SU-DHL-6 (cell line): ENCODE measurements at regions not wholly inside any gene's neighbourhood (a gene's known extent, or its start where the extent isn't known, plus 50 kb on each side); places are given as distances from the start of the nearest gene placed in this dataset.

Source experiments
- H2AFZ ChIP-seq: fragments of 200-600 bp; sonication (generic); 2 replicates; pipeline ENCODE4 v1.6.1; 2014; ENCODE audit warnings: low read depth, mild to moderate bottlenecking, moderate library complexity, mixed read lengths, antibody characterized with exemption, low read length; ENCODE audit not compliant: severe bottlenecking
- H3F3A ChIP-seq: fragments of 200-600 bp; shearing (Covaris generic); 2 replicates; pipeline ENCODE4 v1.6.0; 2016; ENCODE audit warnings: antibody characterized with exemption, mild to moderate bottlenecking; ENCODE audit not compliant: insufficient read depth
- H3K27ac ChIP-seq: fragments of 200-600 bp; sonication (generic); 2 replicates; pipeline ENCODE4 v1.5.1; 2016; ENCODE audit warnings: low read depth, mild to moderate bottlenecking, low read length, moderate library complexity, mixed read lengths
- H3K27me3 ChIP-seq: fragments of 200-600 bp; sonication (generic), shearing (Covaris generic); 2 replicates; pipeline ENCODE4 v1.6.0; 2014; ENCODE audit warnings: mild to moderate bottlenecking, low read length
- H3K36me3 ChIP-seq: fragments of 200-600 bp; sonication (generic); 2 replicates; pipeline ENCODE4 v1.6.1; 2014; ENCODE audit warnings: mild to moderate bottlenecking, low read length, mixed read lengths
- H3K4me2 ChIP-seq: fragments of 300-600, 200-600 bp; shearing (Covaris generic), sonication (generic); 2 replicates; pipeline ENCODE4 v1.6.0; 2014; ENCODE audit warnings: low read length, low read depth, mild to moderate bottlenecking; ENCODE audit not compliant: poor library complexity, severe bottlenecking
- H3K4me3 ChIP-seq: fragments of 200-600 bp; sonication (generic); 2 replicates; pipeline ENCODE4 v1.5.1; 2014; ENCODE audit warnings: antibody characterized with exemption, low read length, mild to moderate bottlenecking, mixed read lengths; ENCODE audit not compliant: insufficient read depth, poor library complexity, severe bottlenecking
- H3K79me2 ChIP-seq: fragments of 200-600 bp; sonication (generic); 2 replicates; pipeline ENCODE4 v1.6.1; 2014; ENCODE audit warnings: mild to moderate bottlenecking, low read length, moderate library complexity; ENCODE audit not compliant: insufficient read depth
- H3K9ac ChIP-seq: fragments of 200-600 bp; sonication (generic); 2 replicates; pipeline ENCODE4 v1.7.0; 2014; ENCODE audit warnings: mild to moderate bottlenecking, low read length
- H3K9me2 ChIP-seq: fragments of 200-600 bp; sonication (generic); replicated peaks from 2 replicates; pipeline ENCODE4 v1.6.1; 2014; ENCODE audit warnings: low read length; ENCODE audit not compliant: insufficient read depth
- H3K9me3 ChIP-seq: fragments of 200-600 bp; sonication (generic); 2 replicates; pipeline ENCODE4 v1.6.1; 2014; ENCODE audit warnings: low read length, mixed read lengths; ENCODE audit not compliant: insufficient read depth
- H4K20me1 ChIP-seq: fragments of 200-600 bp; sonication (generic); 2 replicates; pipeline ENCODE4 v1.6.1; 2014; ENCODE audit warnings: low read depth, mild to moderate bottlenecking, antibody characterized with exemption, low read length, moderate library complexity, mixed read lengths
- CTCF ChIP-seq: fragments of 200-600 bp; sonication (generic); IDR thresholded peaks from one replicate; pipeline ENCODE4 v1.5.1; 2017; ENCODE audit warnings: antibody characterized with exemption, mild to moderate bottlenecking, low read length, moderate library complexity; ENCODE audit not compliant: insufficient read depth, poor library complexity, severe bottlenecking
- EZH2phosphoT487 ChIP-seq: fragments of 200-600 bp; sonication (generic), shearing (Covaris generic); conservative IDR thresholded peaks from 2 replicates; pipeline ENCODE4 v1.6.1; 2018; ENCODE audit warnings: mild to moderate bottlenecking, antibody characterized with exemption, low read length, moderate library complexity, mixed read lengths

GRCh38 chr18:72171596-72171995 is 372.5 kb downstream of the CBLN2 start:
- no peak for TF ChIP-seq CTCF
- TF ChIP-seq EZH2phosphoT487: no peak
- Histone ChIP-seq H3K9ac (no peak overlapping the region), H2AFZ (peak overlapping the region; percentile 28), H3K27me3 (no peaks in the 10 kb centered on the region), H3K4me3 (no peak overlapping the region), H4K20me1 (no peaks in the 10 kb centered on the region), H3K79me2 (no peaks in the 10 kb centered on the region), H3K27ac (no peak overlapping the region), H3F3A (no peaks in the 10 kb centered on the region), H3K36me3 (peaks cover 3% of the 10 kb centered on the region; the same call in 1 of the 2 replicates), H3K9me3 (peaks cover 24% of the 10 kb centered on the region), H3K4me2 (peak overlapping the region; percentile 12), H3K9me2 (no peaks in the 10 kb centered on the region)

GRCh38 chr18:72161691-72162090 is 382.5 kb downstream of the CBLN2 start:
- no peaks in the 10 kb centered on the region for H3K9me2 ChIP-seq
- H2AFZ ChIP-seq: peak overlapping the region; percentile 77
- peak overlapping the region; percentile 40; the same call in 1 of the 2 replicates for H3K27ac ChIP-seq
- H3K9ac ChIP-seq: no peak overlapping the region
- no peaks in the 10 kb centered on the region for H3K27me3 ChIP-seq
- H3F3A ChIP-seq: no peaks in the 10 kb centered on the region
- no peak for TF ChIP-seq CTCF
- no peak for TF ChIP-seq EZH2phosphoT487
- peak overlapping the region; percentile 66 for H3K4me2 ChIP-seq
- H3K36me3 ChIP-seq: no peaks in the 10 kb centered on the region
- no peaks in the 10 kb centered on the region for H4K20me1 ChIP-seq
- H3K79me2 ChIP-seq: no peaks in the 10 kb centered on the region
- no peak overlapping the region for H3K4me3 ChIP-seq
- H3K9me3 ChIP-seq: 0 out of 2 replicates have a peak, but pooled peaks cover 4% of the 10 kb centered on the region

GRCh38 chr18:72160510-72161445 is 383.4 kb downstream of the CBLN2 start:
- Histone ChIP-seq H3K9ac (peak overlapping the region; percentile 28), H3K4me3 (peak overlapping the region; percentile 5), H3K4me2 (peak overlapping the region; percentile 66), H2AFZ (peak overlapping the region; percentile 77), H3K36me3 (no peaks in the 10 kb centered on the region), H3K9me2 (no peaks in the 10 kb centered on the region), H3K79me2 (no peaks in the 10 kb centered on the region), H3K27ac (peak overlapping the region; percentile 51), H4K20me1 (no peaks in the 10 kb centered on the region), H3K9me3 (0 out of 2 replicates have a peak, but pooled peaks cover 4% of the 10 kb centered on the region), H3F3A (no peaks in the 10 kb centered on the region), H3K27me3 (no peaks in the 10 kb centered on the region)
- TF ChIP-seq EZH2phosphoT487 (no peak), CTCF (no peak)
